HCT116 (cell line): ENCODE measurements at regions not wholly inside any gene's neighbourhood (a gene's known extent, or its start where the extent isn't known, plus 50 kb on each side); places are given as distances from the start of the nearest gene placed in this dataset.

Experiments used
- ATAC-seq: fragments of 200-7000 bp; cut with Tn5 transposase; 2 replicates; pipeline ENCODE4 v1.9.1; 2020; ENCODE audit warnings: mild to moderate bottlenecking, moderate library complexity
- BruUV-seq: library from RNA; stranded (reverse); fragments of 400-500 nt; replicated peaks from 2 replicates; lab custom pipeline; 2021; lab: Mats Ljungman, UMichigan
- CTCF ChIA-PET: fragments of 300-600 bp; sonication (Branson Sonifier 250); formaldehyde crosslinking; loops from one replicate; lab custom pipeline; 2021; ENCODE audit warnings: antibody characterized with exemption; lab: Charles Lee
- POLR2A ChIA-PET: fragments of 300-600, 350-600 bp; sonication (Branson Sonifier 250); formaldehyde crosslinking; loops from one replicate; lab custom pipeline; 2021; ENCODE audit warnings: antibody characterized with exemption; lab: Charles Lee
- RAD21 ChIA-PET, 2 experiments: fragments of 300-600 bp; sonication (Branson Sonifier 250); formaldehyde crosslinking; loops; one replicate each; lab custom pipeline; 2023; ENCODE audit warnings: low total read pairs in 2 of 2; ENCODE audit not compliant: uncharacterized antibody in 2 of 2, unreplicated experiment in 2 of 2, low non-redundant PET in 1 of 2; lab: Charles Lee
- DNase-seq: peaks from one replicate; pipeline ENCODE4 v3.0.0-alpha.2; 2010; ENCODE audit warnings: low read depth, low spot score
- H2AFZ ChIP-seq: fragments of 200-600 bp; shearing (Covaris generic), sonication (generic); 2 replicates; pipeline ENCODE4 v1.6.1; 2017; ENCODE audit warnings: low read depth, mixed run types, mixed read lengths, antibody characterized with exemption, low read length; ENCODE audit not compliant: poor library complexity, severe bottlenecking
- H3K27ac ChIP-seq: 2 replicates; pipeline ENCODE4 v1.5.1; 2012; ENCODE audit warnings: low read depth, low read length
- H3K27me3 ChIP-seq: fragments of 200-600 bp; sonication (generic); 2 replicates; pipeline ENCODE4 v1.6.1; 2016; ENCODE audit warnings: mixed run types, low read length, mixed read lengths; ENCODE audit not compliant: insufficient read depth
- H3K36me3 ChIP-seq, 2 experiments: fragments of 200-500 bp in 1 of 2; fragments of 200-600 bp in 1 of 2; sonication (Bioruptor generic) in 1 of 2; sonication (generic) in 1 of 2; 2 replicates each; pipeline versions ENCODE4 v1.5.1 to v1.6.1; 2014 to 2016; ENCODE audit warnings: low read length in 2 of 2, inconsistent platforms in 1 of 2, mixed read lengths in 1 of 2, mixed run types in 1 of 2; ENCODE audit not compliant: insufficient read depth in 2 of 2, control insufficient read depth in 1 of 2
- H3K4me1 ChIP-seq, 2 experiments: fragments of 200-600 bp in 1 of 2; sonication (generic) in 1 of 2; 2 replicates each; pipeline versions ENCODE4 v1.5.1 to v1.6.1; 2012 to 2017; ENCODE audit warnings: low read length in 2 of 2, inconsistent platforms in 1 of 2, mild to moderate bottlenecking in 1 of 2, mixed read lengths in 1 of 2, mixed run types in 1 of 2, moderate library complexity in 1 of 2; ENCODE audit not compliant: insufficient read depth in 2 of 2, control insufficient read depth in 1 of 2
- H3K4me2 ChIP-seq: fragments of 200-600 bp; sonication (generic); 2 replicates; pipeline ENCODE4 v1.6.1; 2017; ENCODE audit warnings: mixed run types, low read length, mixed read lengths
- H3K4me3 ChIP-seq, 2 experiments: fragments of 200-600 bp in 1 of 2; sonication (generic) in 1 of 2; replicated peaks in 1 of 2; 2 replicates each; pipeline ENCODE4 v1.5.1; 2011 to 2016; ENCODE audit warnings: low read length in 2 of 2, control low read depth in 1 of 2, low read depth in 1 of 2, mild to moderate bottlenecking in 1 of 2, mixed read lengths in 1 of 2, mixed run types in 1 of 2
- H3K79me2 ChIP-seq: fragments of 200-600 bp; sonication (generic); 2 replicates; pipeline ENCODE4 v1.6.1; 2017; ENCODE audit warnings: mild to moderate bottlenecking, mixed run types, low read length, moderate library complexity, mixed read lengths; ENCODE audit not compliant: insufficient read depth
- H3K9ac ChIP-seq: fragments of 200-600 bp; sonication (generic); 2 replicates; pipeline ENCODE4 v1.6.1; 2016; ENCODE audit warnings: low read length, mixed read lengths
- H3K9me2 ChIP-seq: fragments of 200-600 bp; sonication (generic), shearing (Covaris generic); 2 replicates; pipeline ENCODE4 v1.6.1; 2017; ENCODE audit warnings: mixed run types, mild to moderate bottlenecking, moderate library complexity; ENCODE audit not compliant: insufficient read depth
- H3K9me3 ChIP-seq, 2 experiments: fragments of 200-500 bp in 1 of 2; fragments of 200-600 bp in 1 of 2; sonication (Bioruptor generic) in 1 of 2; sonication (generic) in 1 of 2; 2 replicates each; pipeline ENCODE4 v1.6.1; 2014 to 2017; ENCODE audit warnings: low read length in 2 of 2, mixed read lengths in 2 of 2, inconsistent platforms in 1 of 2, low read depth in 1 of 2, mild to moderate bottlenecking in 1 of 2, mixed run types in 1 of 2, moderate library complexity in 1 of 2; ENCODE audit not compliant: control insufficient read depth in 1 of 2, insufficient read depth in 1 of 2
- H4K20me1 ChIP-seq: fragments of 200-600 bp; sonication (generic), shearing (Covaris generic); 2 replicates; pipeline ENCODE4 v1.6.1; 2017; ENCODE audit warnings: mixed run types, mild to moderate bottlenecking, moderate library complexity; ENCODE audit not compliant: insufficient read depth
- CBX3 ChIP-seq: IDR thresholded peaks from 2 replicates; pipeline ENCODE4 v1.6.1; 2012; ENCODE audit warnings: low read depth
- CEBPB ChIP-seq: IDR thresholded peaks from 2 replicates; pipeline ENCODE4 v1.6.1; 2012; ENCODE audit warnings: low read depth
- EGR1 ChIP-seq: IDR thresholded peaks from 2 replicates; pipeline ENCODE4 v1.6.1; 2012; ENCODE audit warnings: low read depth
- ELF1 ChIP-seq: IDR thresholded peaks from 2 replicates; pipeline ENCODE4 v1.6.1; 2012; ENCODE audit warnings: low read depth, borderline replicate concordance
- EZH2 ChIP-seq: fragments of 200-600 bp; sonication (generic); IDR thresholded peaks from 2 replicates; pipeline ENCODE4 v1.6.1; 2017; ENCODE audit warnings: antibody characterized with exemption, mixed run types
- EZH2phosphoT487 ChIP-seq: fragments of 200-600 bp; IDR thresholded peaks from 2 replicates; pipeline ENCODE4 v1.6.1; 2018; ENCODE audit warnings: antibody characterized with exemption, borderline replicate concordance
- JUND ChIP-seq: IDR thresholded peaks from 2 replicates; pipeline ENCODE4 v1.6.1; 2012
- POLR2A ChIP-seq: IDR thresholded peaks from 2 replicates; pipeline ENCODE4 v1.7.0; 2011; ENCODE audit warnings: borderline replicate concordance; ENCODE audit not compliant: insufficient read depth, insufficient read length; ENCODE audit errors: extremely low read depth
- POLR2AphosphoS5 ChIP-seq: IDR thresholded peaks from 2 replicates; pipeline ENCODE4 v1.6.1; 2011; ENCODE audit warnings: mild to moderate bottlenecking, low read depth, low read length, moderate library complexity
- SIN3A ChIP-seq: IDR thresholded peaks from 2 replicates; pipeline ENCODE4 v1.6.1; 2012; ENCODE audit warnings: low read depth
- SP1 ChIP-seq: IDR thresholded peaks from 2 replicates; pipeline ENCODE4 v1.6.1; 2012; ENCODE audit warnings: low read depth
- SRF ChIP-seq: IDR thresholded peaks from 2 replicates; pipeline ENCODE4 v1.6.1; 2012; ENCODE audit warnings: low read depth
- TCF7L2 ChIP-seq: IDR thresholded peaks from 2 replicates; pipeline ENCODE4 v1.7.0; 2011; ENCODE audit warnings: borderline replicate concordance, inconsistent platforms; ENCODE audit not compliant: insufficient read depth, insufficient read length; ENCODE audit errors: extremely low read depth
- YY1 ChIP-seq: IDR thresholded peaks from 2 replicates; pipeline ENCODE4 v1.6.1; 2011; ENCODE audit warnings: low read length, low read depth, moderate library complexity, mild to moderate bottlenecking; ENCODE audit not compliant: insufficient replicate concordance; ENCODE audit errors: extremely low read depth
- ZFX ChIP-seq: fragments of 450-650 bp; IDR thresholded peaks from 2 replicates; pipeline ENCODE4 v1.6.1; 2017
- intact Hi-C: fragments of 100-400 bp; cut with micrococcal nuclease; formaldehyde crosslinking; loops from 2 replicates; pipeline ENCODE4 v1.10.0; 2022
- TF ChIP-seq, protein P1 (sequence below): IDR thresholded peaks from 2 replicates; pipeline ENCODE4 v1.6.1; 2012
- TF ChIP-seq, protein P2 (sequence below): IDR thresholded peaks from 2 replicates; pipeline ENCODE4 v1.6.1; 2012
- TF ChIP-seq, protein P3 (sequence below): IDR thresholded peaks from 2 replicates; pipeline ENCODE4 v1.6.1; 2011; ENCODE audit warnings: mild to moderate bottlenecking, low read length, moderate library complexity; ENCODE audit not compliant: insufficient replicate concordance; ENCODE audit errors: extremely low read depth

DNA sequence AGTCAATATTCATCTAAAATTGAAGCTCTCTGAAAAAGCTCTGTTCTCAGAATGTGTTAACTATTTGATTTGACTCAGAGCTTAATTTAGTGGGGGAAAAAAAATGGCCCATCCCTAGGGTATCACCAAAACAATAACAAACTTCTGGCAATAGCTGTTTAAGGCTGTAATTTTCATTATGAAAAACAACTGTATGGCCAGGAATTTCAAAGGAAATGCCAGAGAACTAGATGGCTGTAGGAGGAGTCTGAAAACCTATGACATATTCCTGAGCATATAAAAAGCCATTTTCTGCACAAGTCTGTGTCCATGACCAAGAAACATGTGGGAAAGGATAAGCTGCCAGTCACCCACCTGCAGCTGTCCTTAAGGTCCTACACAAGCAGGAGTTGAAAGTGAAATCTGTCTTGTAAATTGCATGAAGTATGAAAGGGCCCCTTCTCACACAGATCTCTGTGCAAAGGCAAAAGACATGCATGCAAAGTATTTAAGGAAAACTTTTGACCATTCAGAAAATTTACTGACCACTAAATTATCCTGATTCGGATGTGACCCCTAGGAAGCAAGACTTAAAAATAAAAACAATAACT lies 299.1 kb downstream of the BTG1 start (continued):
- no peak for TF ChIP-seq EZH2phosphoT487
- TF ChIP-seq JUND = no peak
- TF ChIP-seq POLR2AphosphoS5 = no peak
- no peak for TF ChIP-seq EZH2
- no peak for TF ChIP-seq ZFX
- TF ChIP-seq POLR2A = no peak
- no peak for TF ChIP-seq SP1
- TF ChIP-seq, all 23 proteins: peak for 0

DNA sequence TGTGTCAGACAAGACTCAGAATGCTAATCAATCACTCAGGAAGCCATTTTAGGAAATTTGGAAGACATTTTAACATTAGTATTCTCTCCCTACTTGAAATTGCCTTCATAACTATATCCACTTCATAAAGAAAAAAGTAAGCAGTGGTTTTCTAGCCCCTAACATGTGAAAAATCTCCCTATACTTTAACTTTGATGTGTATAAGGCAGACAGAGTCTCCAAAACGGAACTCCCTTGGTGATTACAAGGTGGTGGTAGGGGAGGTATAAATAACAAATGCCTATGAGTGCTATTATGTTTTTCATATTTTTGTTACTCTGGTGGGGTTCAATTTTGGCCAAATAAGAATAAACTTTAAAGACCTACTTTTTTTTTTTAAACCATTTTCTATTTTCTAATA lies 300.3 kb downstream of the BTG1 start:
- no peaks in the 10 kb centered on the region for H3K79me2 ChIP-seq
- H3K36me3 ChIP-seq = no peaks in the 10 kb centered on the region
- POLR2A ChIA-PET = no interaction called here
- H2AFZ ChIP-seq = no peak overlapping the region
- no peaks in the 10 kb centered on the region for H3K27me3 ChIP-seq
- no peaks in the 10 kb centered on the region for H3K4me1 ChIP-seq
- H3K27ac ChIP-seq = no peak overlapping the region
- TF ChIP-seq SIN3A (no peak), CEBPB (no peak), CBX3 (no peak), EZH2phosphoT487 (no peak), JUND (no peak), POLR2AphosphoS5 (no peak), YY1 (no peak), POLR2A (no peak), ZFX (no peak), SRF (no peak), SP1 (no peak), ELF1 (no peak), EGR1 (no peak), TCF7L2 (no peak)
- TF ChIP-seq, protein P1, sequence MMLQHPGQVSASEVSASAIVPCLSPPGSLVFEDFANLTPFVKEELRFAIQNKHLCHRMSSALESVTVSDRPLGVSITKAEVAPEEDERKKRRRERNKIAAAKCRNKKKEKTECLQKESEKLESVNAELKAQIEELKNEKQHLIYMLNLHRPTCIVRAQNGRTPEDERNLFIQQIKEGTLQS = no peak
- TF ChIP-seq, protein P2, sequence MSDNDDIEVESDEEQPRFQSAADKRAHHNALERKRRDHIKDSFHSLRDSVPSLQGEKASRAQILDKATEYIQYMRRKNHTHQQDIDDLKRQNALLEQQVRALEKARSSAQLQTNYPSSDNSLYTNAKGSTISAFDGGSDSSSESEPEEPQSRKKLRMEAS = no peak
- TF ChIP-seq, protein P3, sequence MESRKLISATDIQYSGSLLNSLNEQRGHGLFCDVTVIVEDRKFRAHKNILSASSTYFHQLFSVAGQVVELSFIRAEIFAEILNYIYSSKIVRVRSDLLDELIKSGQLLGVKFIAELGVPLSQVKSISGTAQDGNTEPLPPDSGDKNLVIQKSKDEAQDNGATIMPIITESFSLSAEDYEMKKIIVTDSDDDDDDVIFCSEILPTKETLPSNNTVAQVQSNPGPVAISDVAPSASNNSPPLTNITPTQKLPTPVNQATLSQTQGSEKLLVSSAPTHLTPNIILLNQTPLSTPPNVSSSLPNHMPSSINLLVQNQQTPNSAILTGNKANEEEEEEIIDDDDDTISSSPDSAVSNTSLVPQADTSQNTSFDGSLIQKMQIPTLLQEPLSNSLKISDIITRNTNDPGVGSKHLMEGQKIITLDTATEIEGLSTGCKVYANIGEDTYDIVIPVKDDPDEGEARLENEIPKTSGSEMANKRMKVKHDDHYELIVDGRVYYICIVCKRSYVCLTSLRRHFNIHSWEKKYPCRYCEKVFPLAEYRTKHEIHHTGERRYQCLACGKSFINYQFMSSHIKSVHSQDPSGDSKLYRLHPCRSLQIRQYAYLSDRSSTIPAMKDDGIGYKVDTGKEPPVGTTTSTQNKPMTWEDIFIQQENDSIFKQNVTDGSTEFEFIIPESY = no peak
- TF ChIP-seq, all 23 proteins: peak for 0
- ChIA-PET CTCF (no interaction called here), RAD21 (no interaction called here)
- BruUV-seq = no TSS peak
- no peak for ATAC-seq
- Histone ChIP-seq H3K9ac (no peak overlapping the region), H3K9me2 (peaks cover 3% of the 10 kb centered on the region; the same call in 1 of the 2 replicates), H4K20me1 (no peaks in the 10 kb centered on the region), H3K4me2 (no peak overlapping the region), H3K4me3 (no peak overlapping the region), H3K9me3 (no peaks in the 10 kb centered on the region)
- intact Hi-C loops = no loop called here
- DNase-seq = no peak
